HG03108 (cell line): ENCODE measurements at regions not wholly inside any gene's neighbourhood (a gene's known extent, or its start where the extent isn't known, plus 50 kb on each side); places are given as distances from the start of the nearest gene placed in this dataset.
A peak's percentile ranks its signal among the peaks of the same experiment; 100 is the strongest.

Experiments
- ATAC-seq: cut with Tn5 transposase; IDR thresholded peaks from one replicate; pipeline ENCODE4 v1.9.1; 2021; ENCODE audit warnings: moderate library complexity; ENCODE audit not compliant: unreplicated experiment

GRCh38 chr10:31720546-31720945 is 208.1 kb downstream of the ARHGAP12 start:
- no peak for ATAC-seq

DNA sequence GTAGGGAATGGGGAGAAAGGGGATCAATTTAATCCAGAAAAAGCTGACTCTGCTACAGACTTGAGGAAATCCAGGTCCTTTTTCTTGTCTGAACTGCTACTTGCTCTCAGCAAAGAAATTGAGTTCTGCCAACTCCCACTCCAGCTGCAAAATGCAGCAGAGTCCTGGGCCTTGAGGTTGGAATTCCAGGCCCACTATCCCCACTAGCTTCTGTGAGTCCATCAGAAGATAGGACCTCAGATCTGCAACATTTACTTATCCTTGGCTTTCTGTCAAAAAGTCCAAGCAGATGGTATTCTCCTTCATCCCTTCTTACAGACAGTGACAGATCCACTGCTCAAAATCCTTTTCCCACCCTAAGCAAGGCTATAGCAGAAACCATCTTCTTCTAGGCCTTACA is 219.2 kb downstream of the ARHGAP12 start:
- ATAC-seq = no peak

DNA sequence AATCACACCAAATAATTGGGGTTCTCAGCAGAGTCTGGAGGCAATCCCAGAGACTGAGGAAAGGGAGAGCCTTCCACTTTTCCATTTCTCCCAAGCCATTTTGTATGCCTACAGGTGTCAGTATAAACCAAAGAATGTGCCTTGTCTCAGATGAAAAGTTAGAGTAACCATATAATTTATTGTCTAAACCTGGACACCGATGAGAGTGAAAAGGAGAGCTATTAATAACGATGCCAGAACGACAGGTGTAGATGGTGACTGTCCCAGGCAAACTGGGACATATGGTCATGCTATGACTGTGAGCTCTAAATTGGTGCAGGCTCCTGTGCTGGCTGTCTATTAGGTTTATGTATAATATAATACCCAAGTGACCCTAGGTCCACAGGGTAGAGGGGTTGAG is 219.6 kb downstream of the ARHGAP12 start:
- no peak for ATAC-seq

DNA sequence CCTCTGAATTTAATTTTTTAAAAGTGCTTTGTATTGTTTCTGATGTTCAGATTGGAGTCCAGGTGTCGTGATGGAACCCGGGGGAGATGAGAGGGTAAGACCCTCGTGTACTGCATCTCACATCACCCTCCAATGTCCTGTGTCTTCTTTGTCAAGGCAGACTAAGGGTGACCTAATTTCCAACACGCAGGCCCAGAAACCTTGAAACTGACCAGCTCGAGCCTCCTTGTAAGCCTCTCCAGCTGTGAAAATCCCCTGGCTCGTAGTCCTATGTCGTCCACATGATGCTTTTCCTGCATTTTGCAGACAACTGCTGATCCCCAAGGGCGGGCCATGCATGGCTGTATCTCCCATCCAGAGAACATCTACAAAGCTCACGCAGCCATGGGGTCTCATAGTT is 220.2 kb downstream of the ARHGAP12 start:
- no peak for ATAC-seq

GRCh38 chr10:31708046-31708445 is 220.6 kb downstream of the ARHGAP12 start:
- ATAC-seq = no peak

GRCh38 chr10:31707093-31708039 is 221.3 kb downstream of the ARHGAP12 start:
- peak; percentile 86 for ATAC-seq

DNA sequence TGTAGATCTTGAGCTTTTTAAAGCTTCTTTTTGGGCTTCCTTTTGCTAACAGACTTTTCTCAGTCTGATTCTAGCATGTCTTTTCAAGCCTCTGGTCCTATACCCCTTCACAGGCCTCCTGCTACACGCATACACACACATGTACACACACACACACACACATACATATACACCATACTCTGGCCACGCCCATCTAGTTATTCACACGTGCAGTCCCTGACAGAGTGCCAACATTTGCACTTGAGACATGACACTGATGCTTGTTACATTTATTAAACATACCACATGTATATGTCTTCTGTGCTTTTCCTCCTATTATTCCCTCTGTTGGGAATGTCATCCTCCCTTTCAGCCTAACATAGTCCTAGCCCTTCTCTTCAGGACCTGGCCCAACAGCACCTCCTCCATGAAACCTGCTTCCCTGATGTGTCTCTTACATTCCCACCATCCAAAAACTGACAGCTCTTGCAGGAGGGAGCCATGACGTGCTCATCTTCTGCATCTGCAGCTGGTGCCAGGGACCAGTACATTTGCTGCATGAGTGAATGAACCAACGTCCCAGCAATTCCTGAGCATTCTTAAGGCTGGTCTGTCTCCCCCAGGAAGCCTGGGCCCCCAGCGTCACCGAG is 222.1 kb downstream of the ARHGAP12 start:
- no peak for ATAC-seq

- no peak for ATAC-seq
Measured at GRCh38 chr10:31705136-31705535, 223.5 kb downstream of the ARHGAP12 start.

GRCh38 chr10:31704195-31704594 is 224.4 kb downstream of the ARHGAP12 start:
- ATAC-seq = no peak

GRCh38 chr10:31702954-31703353 is 225.7 kb downstream of the ARHGAP12 start:
- no peak for ATAC-seq

- no peak for ATAC-seq
Measured at GRCh38 chr10:31702005-31702404, 226.6 kb downstream of the ARHGAP12 start.

GRCh38 chr10:31701546-31701945 is 227.1 kb downstream of the ARHGAP12 start:
- ATAC-seq = no peak

DNA sequence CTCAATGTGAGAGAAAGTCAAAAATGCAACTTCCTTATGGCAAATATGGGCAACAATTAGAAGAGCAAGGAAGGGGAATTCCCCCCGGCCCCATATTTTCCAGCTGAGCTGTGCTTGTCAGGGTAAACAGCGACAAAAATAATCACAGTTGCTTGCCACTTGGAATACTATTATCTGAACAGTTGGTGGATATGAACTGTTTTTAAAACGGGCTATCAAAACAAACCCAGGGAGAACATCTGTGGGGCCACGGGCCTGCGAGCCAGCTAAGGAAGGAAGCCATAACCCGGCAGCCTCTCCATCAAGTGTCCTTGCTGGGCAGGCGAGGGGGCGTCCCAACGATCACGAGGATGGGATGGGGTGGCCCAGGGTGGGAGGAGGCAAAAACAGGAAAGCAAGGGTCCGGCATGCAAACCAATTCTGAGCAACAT is 228.4 kb downstream of the ARHGAP12 start:
- no peak for ATAC-seq

- no peak for ATAC-seq
Measured at GRCh38 chr10:31698181-31698830, 230.3 kb downstream of the ARHGAP12 start.

GRCh38 chr10:31697271-31698180 is 231.1 kb downstream of the ARHGAP12 start:
- no peak for ATAC-seq

- no peak for ATAC-seq
Measured at GRCh38 chr10:31694929-31695837, 233.4 kb downstream of the ARHGAP12 start.

DNA sequence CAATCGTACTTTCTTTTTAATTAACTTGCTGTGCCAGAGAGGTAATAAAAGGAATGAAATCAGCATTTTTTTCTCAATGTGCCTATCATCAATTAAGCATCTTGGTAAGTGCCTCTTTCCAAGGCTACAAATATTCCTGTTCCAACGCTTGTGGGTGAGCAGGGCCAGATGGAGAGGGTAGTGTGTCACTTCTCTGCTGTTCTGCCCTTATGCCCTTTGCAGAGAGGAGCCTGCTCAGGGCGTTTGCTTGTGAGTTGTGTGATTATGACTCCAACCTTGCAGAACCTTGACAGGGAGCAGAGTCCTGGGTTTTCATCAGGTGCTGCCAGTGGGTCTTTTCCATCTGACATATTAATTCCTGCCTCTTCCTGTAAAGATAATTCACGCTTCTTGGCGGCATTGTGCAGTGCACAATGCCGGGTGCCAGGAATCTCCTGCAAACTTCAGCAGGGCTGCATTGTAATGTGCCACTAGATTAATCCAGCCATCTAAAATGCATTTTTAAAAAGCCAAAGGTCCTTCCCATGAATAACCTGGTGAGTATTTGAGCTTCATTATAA is 234.4 kb downstream of the ARHGAP12 start:
- ATAC-seq = no peak

DNA sequence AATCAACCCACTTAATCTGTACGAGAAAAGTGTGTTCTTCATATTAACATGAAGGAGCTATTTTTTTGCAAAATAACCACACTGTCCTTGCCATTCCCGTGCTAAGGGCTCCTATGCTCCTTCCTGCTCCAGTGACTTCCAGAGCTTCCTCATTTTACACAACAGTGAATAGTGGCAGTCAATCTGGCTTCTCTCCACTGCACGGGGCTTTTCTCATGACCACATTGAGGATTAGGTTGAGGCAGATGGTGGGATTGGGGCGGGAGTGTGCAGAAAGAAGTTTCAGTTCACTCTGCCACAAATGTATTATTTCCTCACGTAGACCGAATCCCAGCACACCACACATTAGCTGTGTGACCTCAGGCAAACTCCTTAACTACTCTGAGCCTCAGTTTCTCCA is 235.1 kb downstream of the ARHGAP12 start:
- no peak for ATAC-seq

DNA sequence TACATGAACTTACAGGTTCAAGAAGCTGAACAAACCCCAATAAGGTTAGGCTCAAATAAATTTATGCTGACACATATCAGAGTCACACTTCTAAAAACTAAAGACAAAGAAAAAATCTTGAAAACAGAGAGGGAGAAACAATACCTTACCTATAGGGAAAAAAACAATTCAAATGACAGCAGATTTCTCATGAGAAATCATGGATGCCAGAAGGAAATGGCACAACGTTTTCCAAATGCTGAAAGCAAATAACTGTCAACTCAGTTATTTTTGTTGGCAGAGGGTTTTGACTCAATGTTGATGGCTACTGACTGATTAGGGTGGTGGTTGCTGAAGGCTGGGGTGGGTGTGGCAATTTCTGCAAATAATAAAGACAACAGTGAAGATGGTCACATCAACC is 239.4 kb downstream of the ARHGAP12 start:
- no peak for ATAC-seq
